IMR-90 (cell line): ENCODE measurements at regions not wholly inside any gene's neighbourhood (a gene's known extent, or its start where the extent isn't known, plus 50 kb on each side); places are given as distances from the start of the nearest gene placed in this dataset.

Experiments used
- ATAC-seq: fragments of 200-7000 bp; cut with Tn5 transposase; 2 replicates; pipeline ENCODE4 v1.9.1; 2020; ENCODE audit warnings: low read depth, mild to moderate bottlenecking, moderate library complexity
- BruUV-seq: library from RNA; stranded (reverse); fragments of 400-500 nt; replicated peaks from 2 replicates; lab custom pipeline; 2021; lab: Mats Ljungman, UMichigan
- CTCF ChIA-PET: fragments of 300-600 bp; formaldehyde crosslinking; extraction: SDS; loops from one replicate; lab custom pipeline; 2021; ENCODE audit warnings: antibody characterized with exemption; lab: Yijun Ruan, JAX
- POLR2A ChIA-PET: fragments of 300-600 bp; sonication (Branson Sonifier 250); formaldehyde crosslinking; loops from one replicate; lab custom pipeline; 2022; ENCODE audit warnings: antibody characterized with exemption; ENCODE audit not compliant: unreplicated experiment; lab: Charles Lee
- DNase-seq: peaks from one replicate; pipeline ENCODE4 v3.0.0; 2013
- H2AFZ ChIP-seq: replicated peaks from 2 replicates; pipeline ENCODE3; 2013; ENCODE audit warnings: low read length, mild to moderate bottlenecking; ENCODE audit not compliant: poor library complexity
- H2AK5ac ChIP-seq: 2 replicates; pipeline ENCODE4 v1.6.1; 2013; ENCODE audit warnings: low read depth, low read length, inconsistent platforms
- H2AK9ac ChIP-seq: replicated peaks from 2 replicates; pipeline ENCODE3; 2013; ENCODE audit warnings: mild to moderate bottlenecking, low read depth, low read length, moderate library complexity; ENCODE audit not compliant: poor library complexity
- H2BK120ac ChIP-seq: 2 replicates; pipeline ENCODE4 v1.6.1; 2013; ENCODE audit warnings: low read depth, low read length, inconsistent platforms
- H2BK15ac ChIP-seq: 3 replicates; pipeline ENCODE4 v1.6.1; 2013; ENCODE audit warnings: low read depth, low read length, inconsistent platforms
- H2BK20ac ChIP-seq: 2 replicates; pipeline ENCODE4 v1.6.1; 2013; ENCODE audit warnings: low read depth, mild to moderate bottlenecking, inconsistent platforms, low read length, moderate library complexity
- H2BK5ac ChIP-seq: 2 replicates; pipeline ENCODE4 v1.6.1; 2013; ENCODE audit warnings: mild to moderate bottlenecking, low read depth, low read length, inconsistent platforms; ENCODE audit not compliant: poor library complexity, severe bottlenecking
- H3K14ac ChIP-seq: replicated peaks from 2 replicates; pipeline ENCODE4 v1.6.1; 2013; ENCODE audit warnings: low read depth, low read length, inconsistent platforms
- H3K18ac ChIP-seq: 2 replicates; pipeline ENCODE4 v1.6.1; 2013; ENCODE audit warnings: low read depth, low read length, control low read depth
- H3K23ac ChIP-seq: 2 replicates; pipeline ENCODE4 v1.6.1; 2013; ENCODE audit warnings: low read depth, low read length, inconsistent platforms
- H3K27ac ChIP-seq: 2 replicates; pipeline ENCODE4 v1.5.1; 2013; ENCODE audit warnings: mild to moderate bottlenecking, control low read depth, low read length; ENCODE audit not compliant: insufficient read depth
- H3K27me3 ChIP-seq: 2 replicates; pipeline ENCODE4 v1.6.1; 2013; ENCODE audit warnings: low read length; ENCODE audit not compliant: control insufficient read depth, insufficient read depth
- H3K36me3 ChIP-seq: 2 replicates; pipeline ENCODE4 v1.6.1; 2013; ENCODE audit warnings: low read length, mixed read lengths; ENCODE audit not compliant: control insufficient read depth, insufficient read depth
- H3K4ac ChIP-seq: 2 replicates; pipeline ENCODE4 v1.6.1; 2013; ENCODE audit warnings: low read depth, low read length, inconsistent platforms
- H3K4me1 ChIP-seq: 2 replicates; pipeline ENCODE4 v1.6.1; 2013; ENCODE audit warnings: low read length, mixed read lengths; ENCODE audit not compliant: control insufficient read depth, insufficient read depth
- H3K4me2 ChIP-seq: 2 replicates; pipeline ENCODE4 v1.6.1; 2013; ENCODE audit warnings: low read depth, mild to moderate bottlenecking, control low read depth, low read length, moderate library complexity
- H3K4me3 ChIP-seq: 2 replicates; pipeline ENCODE4 v1.5.1; 2013; ENCODE audit warnings: low read depth, mild to moderate bottlenecking, control low read depth, low read length, moderate library complexity; ENCODE audit not compliant: insufficient read depth
- H3K56ac ChIP-seq: 2 replicates; pipeline ENCODE4 v1.6.1; 2013; ENCODE audit warnings: low read length, inconsistent platforms; ENCODE audit not compliant: insufficient read depth; ENCODE audit errors: extremely low read depth
- H3K79me1 ChIP-seq, 2 experiments: 2 replicates each; pipeline ENCODE4 v1.6.1; 2013; ENCODE audit warnings: low read length in 2 of 2, inconsistent platforms in 1 of 2, low read depth in 1 of 2
- H3K9ac ChIP-seq: 2 replicates; pipeline ENCODE4 v1.6.1; 2013; ENCODE audit warnings: low read depth, low read length, control low read depth
- H3K9me1 ChIP-seq: 2 replicates; pipeline ENCODE4 v1.6.1; 2013; ENCODE audit warnings: low read length, inconsistent platforms; ENCODE audit not compliant: insufficient read depth
- H3K9me3 ChIP-seq: 2 replicates; pipeline ENCODE4 v1.6.1; 2013; ENCODE audit warnings: low read length; ENCODE audit not compliant: control insufficient read depth, insufficient read depth
- H4K20me1 ChIP-seq: 2 replicates; pipeline ENCODE4 v1.6.1; 2013; ENCODE audit warnings: low read length, inconsistent platforms; ENCODE audit not compliant: insufficient read depth
- H4K5ac ChIP-seq: 2 replicates; pipeline ENCODE4 v1.6.1; 2013; ENCODE audit warnings: mild to moderate bottlenecking, low read depth, low read length, control low read depth
- H4K8ac ChIP-seq, 2 experiments: 2 replicates each; pipeline ENCODE4 v1.6.1; 2013; ENCODE audit warnings: low read depth in 2 of 2, low read length in 2 of 2, control low read depth in 1 of 2, inconsistent platforms in 1 of 2
- H4K91ac ChIP-seq: 2 replicates; pipeline ENCODE4 v1.6.1; 2013; ENCODE audit warnings: low read depth, low read length, inconsistent platforms; ENCODE audit not compliant: insufficient read depth
- CHD1 ChIP-seq: IDR thresholded peaks from 2 replicates; pipeline ENCODE4 v1.6.1; 2012; ENCODE audit warnings: low read depth, low read length, improper control_type of control experiment
- MXI1 ChIP-seq: IDR thresholded peaks from 2 replicates; pipeline ENCODE4 v1.6.1; 2012; ENCODE audit warnings: low read depth, mild to moderate bottlenecking, low read length, moderate library complexity, borderline replicate concordance
- RCOR1 ChIP-seq: IDR thresholded peaks from 2 replicates; pipeline ENCODE4 v1.6.1; 2012; ENCODE audit warnings: mild to moderate bottlenecking, low read length, improper control_type of control experiment; ENCODE audit not compliant: insufficient replicate concordance
- WGBS, 2 experiments: methylation state at CpG; one replicate each; pipeline versions ENCODE4 v1.1.5 to v1.1.7; 2013; ENCODE audit warnings: missing lambda C conversion rate in 2 of 2; ENCODE audit not compliant: insufficient read length in 1 of 2; ENCODE audit errors: extremely low coverage in 2 of 2; 5-methylcytosine and 5-hydroxymethylcytosine counted together
- dilution Hi-C: fragments of 300-500 bp; cut with HindIII; formaldehyde crosslinking; loops from one replicate; pipeline ENCODE4 v1.14.3; 2018; ENCODE audit warnings: low sequenced_read_pairs; ENCODE audit not compliant: unreplicated experiment
- in situ Hi-C: fragments of 300-500 bp; cut with MboI; formaldehyde crosslinking; loops from 3 replicates; pipeline ENCODE4 v1.14.3; 2019; ENCODE audit warnings: low sequenced_read_pairs, inconsistent platforms, mixed read lengths
- intact Hi-C: fragments of 100-400 bp; cut with micrococcal nuclease; formaldehyde crosslinking; loops from 2 replicates; pipeline ENCODE4 v1.10.0; 2022
- TF ChIP-seq, protein P1 (sequence below): fragments of 150-350 bp; IDR thresholded peaks from 2 replicates; pipeline ENCODE4 v1.6.1; 2017; ENCODE audit warnings: mild to moderate bottlenecking, antibody characterized with exemption, low read length, low read depth

- H4K91ac ChIP-seq: no peak overlapping the region
- H2BK15ac ChIP-seq: no peak overlapping the region
- ATAC-seq (peak; percentile 65), DNase-seq (no peak)
- H2BK120ac ChIP-seq: no peak overlapping the region
- no peak overlapping the region for H3K18ac ChIP-seq
- WGBS, 2 experiments: 50% methylated on average over 1 of the region's 9 CpGs; no CpG with 5 or more reads in 1 of the 2 experiments
- no peak overlapping the region for H3K56ac ChIP-seq
- H2BK5ac ChIP-seq: no peak overlapping the region
- H2BK20ac ChIP-seq: no peak overlapping the region
- TF ChIP-seq CHD1 (no peak), MXI1 (no peak), RCOR1 (no peak)
- TF ChIP-seq, protein P1, sequence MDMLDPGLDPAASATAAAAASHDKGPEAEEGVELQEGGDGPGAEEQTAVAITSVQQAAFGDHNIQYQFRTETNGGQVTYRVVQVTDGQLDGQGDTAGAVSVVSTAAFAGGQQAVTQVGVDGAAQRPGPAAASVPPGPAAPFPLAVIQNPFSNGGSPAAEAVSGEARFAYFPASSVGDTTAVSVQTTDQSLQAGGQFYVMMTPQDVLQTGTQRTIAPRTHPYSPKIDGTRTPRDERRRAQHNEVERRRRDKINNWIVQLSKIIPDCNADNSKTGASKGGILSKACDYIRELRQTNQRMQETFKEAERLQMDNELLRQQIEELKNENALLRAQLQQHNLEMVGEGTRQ: no peak
- H3K36me3 ChIP-seq: no peaks in the 10 kb centered on the region
- ChIA-PET CTCF (no interaction called here), POLR2A (no interaction called here)
- intact Hi-C loops (no loop called here), dilution Hi-C loops (no loop called here), in situ Hi-C loops (no loop called here)
- H3K9me1 ChIP-seq: peaks cover 4% of the 10 kb centered on the region; the same call in 1 of the 2 replicates
- no peak overlapping the region for H4K5ac ChIP-seq
- H2AK5ac ChIP-seq: no peak overlapping the region
- no peak overlapping the region for H3K4me2 ChIP-seq
- no peak overlapping the region for H3K14ac ChIP-seq
- no peak overlapping the region for H3K4ac ChIP-seq
- no peak overlapping the region for H3K9ac ChIP-seq
- H3K4me1 ChIP-seq: no peaks in the 10 kb centered on the region; the same call in 1 of the 2 replicates
- H3K9me3 ChIP-seq: no peaks in the 10 kb centered on the region
- H2AFZ ChIP-seq: no peak overlapping the region
- H4K20me1 ChIP-seq: no peaks in the 10 kb centered on the region
- no TSS peak for BruUV-seq
- H3K23ac ChIP-seq: no peak overlapping the region
- H3K79me1 ChIP-seq: no peaks in the 10 kb centered on the region
- H3K4me3 ChIP-seq: no peak overlapping the region
- H2AK9ac ChIP-seq: no peak overlapping the region
- H3K27ac ChIP-seq: no peak overlapping the region
- H4K8ac ChIP-seq: no peak overlapping the region
- no peaks in the 10 kb centered on the region; the same call in 1 of the 2 replicates for H3K27me3 ChIP-seq
These were observed 193.9 kb upstream of the HS6ST1 start for GRCh38 chr2:128512379-128513115.
